AG04449 (cell line): ENCODE measurements at regions not wholly inside any gene's neighbourhood (a gene's known extent, or its start where the extent isn't known, plus 50 kb on each side); places are given as distances from the start of the nearest gene placed in this dataset.

Source experiments
- CTCF ChIA-PET: fragments of 350-600 bp; formaldehyde crosslinking; extraction: SDS; loops from one replicate; lab custom pipeline; 2021; ENCODE audit warnings: antibody characterized with exemption; lab: Yijun Ruan, JAX
- POLR2A ChIA-PET: fragments of 400-600, 350-600 bp; formaldehyde crosslinking; extraction: SDS; loops from one replicate; lab custom pipeline; 2020; ENCODE audit warnings: antibody characterized with exemption, inconsistent platforms; lab: Yijun Ruan, JAX
- DNase-seq: peaks from one replicate; pipeline ENCODE4 v3.0.0-alpha.2; 2010; ENCODE audit warnings: low read depth, low spot score
- H3K4me3 ChIP-seq: 2 replicates; pipeline ENCODE4 v1.5.1; 2011; ENCODE audit warnings: low read depth, mild to moderate bottlenecking, control low read depth, low read length
- CTCF ChIP-seq: IDR thresholded peaks from one replicate; pipeline ENCODE4 v1.5.1; 2011; ENCODE audit warnings: mild to moderate bottlenecking, moderate library complexity, low read length, control low read depth, inconsistent platforms; ENCODE audit not compliant: insufficient read depth; ENCODE audit errors: missing control alignments

DNA sequence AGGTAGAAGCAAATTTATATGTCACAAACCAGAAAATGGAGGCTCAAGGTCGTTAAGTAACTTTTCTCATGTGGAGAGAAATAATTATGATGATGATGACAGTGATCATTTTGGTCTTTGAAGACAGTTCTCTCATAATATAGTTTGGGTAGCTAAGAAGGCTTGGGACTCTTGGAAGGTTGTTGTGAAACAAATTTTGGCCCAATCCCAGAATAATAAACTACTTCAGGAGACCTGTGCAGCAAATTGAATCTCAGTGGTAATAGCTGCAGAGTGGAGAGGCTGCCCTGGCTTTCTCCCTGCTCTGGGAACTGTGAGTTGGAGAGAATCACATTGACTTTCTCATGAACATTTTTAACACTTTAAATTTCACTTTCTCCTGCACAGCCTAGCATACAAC, 217.2 kb upstream of the BOD1L1 start:
- ChIA-PET POLR2A (no interaction called here), CTCF (interaction anchor here (1.3 kb wide), 1 partner anchor 14 kb away, joined by 3 read pairs; no protein-coding TSS in a partner anchor)
- TF ChIP-seq CTCF, result no peak
- no peak overlapping the region for H3K4me3 ChIP-seq
- no peak for DNase-seq

GRCh38 chr4:13849778-13850177, 222.3 kb upstream of the BOD1L1 start:
- POLR2A ChIA-PET, result no interaction called here
- CTCF ChIA-PET, result interaction anchor here (0.8 kb wide), 1 partner anchor 196 kb away, joined by 3 read pairs; no protein-coding TSS in a partner anchor
- no peak overlapping the region for H3K4me3 ChIP-seq
- no peak for TF ChIP-seq CTCF
- DNase-seq, result no peak

DNA sequence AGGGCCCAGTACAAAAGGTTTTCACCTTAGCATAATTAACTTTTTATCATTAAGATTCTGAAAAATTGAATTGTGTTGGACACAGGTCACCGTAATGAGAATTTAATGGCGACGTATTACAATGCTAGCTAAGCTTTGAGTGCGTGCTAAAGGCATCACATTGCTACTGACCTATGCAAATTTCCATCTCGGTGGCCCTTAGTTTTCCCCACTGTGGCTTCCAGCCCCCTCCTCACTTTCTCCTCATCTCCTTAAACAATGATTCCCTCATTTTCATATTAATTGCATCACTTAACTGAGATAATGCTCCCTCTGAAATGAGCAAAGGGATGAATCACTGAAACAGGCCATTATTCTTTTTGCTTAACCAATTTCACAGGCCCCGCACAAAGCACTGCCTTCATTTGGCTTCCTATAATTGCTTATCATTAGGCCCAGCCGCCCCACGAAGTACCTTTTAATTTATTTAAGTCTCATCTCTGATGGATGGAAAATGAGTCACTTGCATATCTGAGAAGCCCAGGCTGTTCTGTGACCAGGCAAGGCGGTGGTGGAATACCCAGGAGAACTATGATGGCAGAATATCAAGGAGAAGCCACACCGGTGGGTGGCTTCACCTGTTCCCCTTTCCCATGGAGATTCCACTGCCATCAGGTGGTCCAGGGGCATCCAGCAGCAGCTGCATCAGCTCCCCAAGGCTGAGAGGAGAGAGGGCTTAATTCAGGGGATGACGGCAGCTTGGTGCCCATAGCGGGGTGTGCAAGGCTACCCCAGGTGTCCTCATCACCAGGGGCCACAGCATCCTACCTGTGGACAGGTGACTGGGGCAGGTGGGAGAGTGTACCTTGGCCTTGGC, 223.8 kb upstream of the BOD1L1 start:
- DNase-seq, result no peak
- POLR2A ChIA-PET, result no interaction called here
- no peak for TF ChIP-seq CTCF
- no peak overlapping the region for H3K4me3 ChIP-seq
- CTCF ChIA-PET, result no interaction called here

DNA sequence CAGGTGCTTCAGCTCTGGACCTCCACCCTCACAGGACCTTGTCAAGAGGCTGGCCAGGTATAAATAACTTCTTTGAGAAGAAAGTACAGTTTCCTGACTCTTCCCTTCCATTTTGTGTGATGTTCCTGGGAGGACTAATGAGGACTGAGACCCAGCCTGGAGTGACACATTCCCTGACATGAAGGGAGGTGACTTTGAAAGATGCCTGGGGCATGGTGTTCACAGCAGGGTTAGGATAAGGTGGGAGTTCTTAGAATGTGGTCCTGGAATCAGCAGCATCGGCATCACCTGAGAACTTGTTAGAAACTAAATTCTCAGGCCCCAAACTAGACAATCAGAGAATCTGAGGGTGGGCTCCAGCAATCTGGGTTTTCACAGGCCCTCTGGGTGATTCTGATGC, 224.9 kb upstream of the BOD1L1 start:
- no peak overlapping the region for H3K4me3 ChIP-seq
- no peak for DNase-seq
- TF ChIP-seq CTCF, result no peak
- CTCF ChIA-PET, result no interaction called here
- POLR2A ChIA-PET, result no interaction called here

DNA sequence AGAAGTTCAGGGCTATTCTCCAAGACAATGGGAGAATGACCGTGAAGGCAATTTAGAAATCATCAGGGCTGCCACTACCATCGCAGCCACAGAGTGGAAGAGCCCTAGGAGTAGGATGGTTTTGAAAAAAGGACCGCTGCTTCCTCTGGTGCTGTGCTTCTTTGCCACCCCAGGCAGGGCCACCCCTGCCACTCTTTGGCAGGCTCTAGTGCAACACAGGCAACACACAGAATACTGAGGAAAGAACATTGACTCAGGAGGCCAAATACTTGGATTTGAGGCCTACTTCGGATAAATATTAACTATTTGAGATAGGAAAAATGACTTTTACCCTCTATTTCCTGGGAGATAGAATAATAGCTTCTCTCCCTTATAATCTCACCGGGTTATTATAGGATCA, 228.9 kb upstream of the BOD1L1 start:
- ChIA-PET CTCF (no interaction called here), POLR2A (no interaction called here)
- DNase-seq, result no peak
- TF ChIP-seq CTCF, result no peak
- H3K4me3 ChIP-seq, result no peak overlapping the region

DNA sequence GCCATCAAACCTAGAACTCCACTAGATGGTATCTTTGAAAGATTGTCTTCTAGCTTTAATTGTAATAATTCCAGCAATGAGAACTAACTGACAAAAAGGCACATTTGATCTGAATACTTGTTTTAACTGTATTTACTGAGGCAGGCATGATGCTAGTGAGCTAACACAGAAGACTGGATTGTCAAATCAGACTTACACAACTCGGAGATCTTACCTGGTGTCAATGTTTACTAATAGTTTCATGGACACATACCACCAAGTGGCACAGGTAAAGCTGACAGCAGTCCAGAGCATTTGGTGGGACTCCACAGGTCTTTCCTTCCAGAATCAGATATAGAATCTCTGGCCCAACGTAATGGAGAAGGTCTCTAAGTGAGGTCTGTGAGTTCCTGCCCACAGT, 229.9 kb upstream of the BOD1L1 start:
- ChIA-PET CTCF (no interaction called here), POLR2A (no interaction called here)
- no peak for DNase-seq
- no peak for TF ChIP-seq CTCF
- no peak overlapping the region for H3K4me3 ChIP-seq
